ENCODE measurements at regions not wholly inside any gene's neighbourhood (a gene's known extent, or its start where the extent isn't known, plus 50 kb on each side); places are given as distances from the start of the nearest gene placed in this dataset.

GRCh38 chr6:159642995-159643394 is 50.0 kb downstream of the SOD2 start:
- no peak for TF ChIP-seq CTCF (conservative IDR thresholded peaks at IDR 0.05)
- Mint-ChIP-seq H3K4me3 (no peak overlapping the region), H3K36me3 (ENCODE audit: low read depth) (peaks cover 13% of the 10 kb centered on the region), H3K4me1 (peaks cover 7% of the 10 kb centered on the region), H3K27me3 (ENCODE audit: low read depth) (no peaks in the 10 kb centered on the region), H3K9me3 (peaks cover 2% of the 10 kb centered on the region), H3K27ac (ENCODE audit: unreplicated experiment) (no peak overlapping the region)
- no peak for DNase-seq (ENCODE audit: low read depth, low spot score)

GRCh38 chr6:159642481-159642880 is 50.6 kb downstream of the SOD2 start:
- DNase-seq (ENCODE audit: low read depth, low spot score), result no peak
- Mint-ChIP-seq H3K9me3 (peaks cover 2% of the 10 kb centered on the region), H3K4me3 (no peak overlapping the region), H3K4me1 (peaks cover 7% of the 10 kb centered on the region), H3K27ac (ENCODE audit: unreplicated experiment) (no peak overlapping the region), H3K27me3 (ENCODE audit: low read depth) (no peaks in the 10 kb centered on the region), H3K36me3 (ENCODE audit: low read depth) (peaks cover 13% of the 10 kb centered on the region)
- no peak for TF ChIP-seq CTCF (conservative IDR thresholded peaks at IDR 0.05)

GRCh38 chr6:159640722-159641482 is 52.1 kb downstream of the SOD2 start:
- no peak overlapping the region for H3K27ac Mint-ChIP-seq (ENCODE audit: unreplicated experiment)
- peaks cover 7% of the 10 kb centered on the region for H3K4me1 Mint-ChIP-seq
- H3K9me3 Mint-ChIP-seq, result peaks cover 2% of the 10 kb centered on the region

GRCh38 chr6:159640322-159640721 is 52.7 kb downstream of the SOD2 start:
- TF ChIP-seq CTCF (conservative IDR thresholded peaks at IDR 0.05), result no peak
- no peak for DNase-seq (ENCODE audit: low read depth, low spot score)
- H3K9me3 Mint-ChIP-seq, result peaks cover 2% of the 10 kb centered on the region
- H3K4me1 Mint-ChIP-seq, result peaks cover 7% of the 10 kb centered on the region
- no peak overlapping the region for H3K27ac Mint-ChIP-seq (ENCODE audit: unreplicated experiment)
- no peaks in the 10 kb centered on the region for H3K27me3 Mint-ChIP-seq (ENCODE audit: low read depth)
- no peak overlapping the region for H3K4me3 Mint-ChIP-seq
- peaks cover 13% of the 10 kb centered on the region for H3K36me3 Mint-ChIP-seq (ENCODE audit: low read depth)

More at GRCh38 chr6:159640722-159641482, 52.1 kb downstream of the SOD2 start:
- H3K4me3 Mint-ChIP-seq, result no peak overlapping the region
- peaks cover 13% of the 10 kb centered on the region for H3K36me3 Mint-ChIP-seq (ENCODE audit: low read depth)
- H3K27me3 Mint-ChIP-seq (ENCODE audit: low read depth), result no peaks in the 10 kb centered on the region
- TF ChIP-seq CTCF (conservative IDR thresholded peaks at IDR 0.05), result no peak
- no peak for DNase-seq (ENCODE audit: low read depth, low spot score)

- peaks cover 13% of the 10 kb centered on the region for H3K36me3 Mint-ChIP-seq (ENCODE audit: low read depth)
- peaks cover 2% of the 10 kb centered on the region for H3K9me3 Mint-ChIP-seq
- no peak overlapping the region for H3K27ac Mint-ChIP-seq (ENCODE audit: unreplicated experiment)
- peaks cover 7% of the 10 kb centered on the region for H3K4me1 Mint-ChIP-seq
- TF ChIP-seq CTCF (conservative IDR thresholded peaks at IDR 0.05), result no peak
- DNase-seq (ENCODE audit: low read depth, low spot score), result no peak
- H3K4me3 Mint-ChIP-seq, result no peak overlapping the region
- no peaks in the 10 kb centered on the region for H3K27me3 Mint-ChIP-seq (ENCODE audit: low read depth)
Measured at GRCh38 chr6:159639721-159640120, 53.3 kb downstream of the SOD2 start.

All from neural crest cell (in vitro differentiated cells).